Type B pancreatic cell (in vitro differentiated cells): ENCODE measurements at regions not wholly inside any gene's neighbourhood (a gene's known extent, or its start where the extent isn't known, plus 50 kb on each side); places are given as distances from the start of the nearest gene placed in this dataset.

Source experiments
- DNase-seq: peaks from one replicate; pipeline ENCODE4 v3.0.0; 2021; ENCODE audit warnings: mixed read lengths; ENCODE audit not compliant: unreplicated experiment; ENCODE audit errors: extremely low spot score
- H3K27ac Mint-ChIP-seq: 2 replicates; pipeline ENCODE4 v1.8.0; 2021; ENCODE audit warnings: mild to moderate bottlenecking, mixed read lengths
- H3K27me3 Mint-ChIP-seq: 2 replicates; pipeline ENCODE4 v1.8.0; 2021; ENCODE audit warnings: mixed read lengths
- H3K36me3 Mint-ChIP-seq: 2 replicates; pipeline ENCODE4 v1.8.0; 2021; ENCODE audit warnings: mixed read lengths
- H3K4me1 Mint-ChIP-seq: one replicate; pipeline ENCODE4 v1.8.0; 2021; ENCODE audit warnings: mixed read lengths; ENCODE audit not compliant: unreplicated experiment
- H3K4me3 Mint-ChIP-seq: 2 replicates; pipeline ENCODE4 v1.8.0; 2021; ENCODE audit warnings: mild to moderate bottlenecking, mixed read lengths
- H3K9me3 Mint-ChIP-seq: 2 replicates; pipeline ENCODE4 v1.8.0; 2021; ENCODE audit warnings: mixed read lengths
- CTCF ChIP-seq: fragments of 200-600 bp; sonication (generic); conservative IDR thresholded peaks from 2 replicates; pipeline ENCODE4 v1.5.0; 2021; ENCODE audit warnings: antibody characterized with exemption, mild to moderate bottlenecking

GRCh38 chr13:62635161-62635560 is 1219.5 kb upstream of the PCDH20 start:
- H3K9me3 Mint-ChIP-seq = peaks cover 17% of the 10 kb centered on the region
- H3K27ac Mint-ChIP-seq = no peak overlapping the region
- no peaks in the 10 kb centered on the region for H3K36me3 Mint-ChIP-seq
- DNase-seq = no peak
- H3K27me3 Mint-ChIP-seq = no peaks in the 10 kb centered on the region
- no peak overlapping the region for H3K4me3 Mint-ChIP-seq
- no peak for TF ChIP-seq CTCF
- no peaks in the 10 kb centered on the region for H3K4me1 Mint-ChIP-seq

DNA sequence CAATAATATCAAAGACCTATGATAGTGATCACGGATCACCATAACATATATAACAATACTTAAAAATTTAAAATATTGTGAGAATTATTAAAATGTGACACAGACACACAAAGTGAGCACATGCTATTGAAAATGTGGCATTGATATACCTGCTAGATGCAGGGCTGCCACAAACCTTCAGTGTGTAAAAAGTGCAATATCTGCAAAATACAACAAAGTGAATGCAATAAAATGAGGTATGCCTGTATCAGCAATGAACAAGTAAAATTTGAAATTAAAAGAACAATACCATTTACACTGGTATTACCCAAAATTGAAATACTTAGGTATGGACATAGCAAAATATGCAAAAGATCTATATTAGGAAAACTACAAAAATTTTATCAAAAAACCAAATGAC is 1217.8 kb upstream of the PCDH20 start:
- DNase-seq = no peak
- TF ChIP-seq CTCF = no peak
- Mint-ChIP-seq H3K4me1 (no peaks in the 10 kb centered on the region), H3K27me3 (no peaks in the 10 kb centered on the region), H3K9me3 (peaks cover 17% of the 10 kb centered on the region), H3K4me3 (no peak overlapping the region), H3K27ac (no peak overlapping the region), H3K36me3 (no peaks in the 10 kb centered on the region)

DNA sequence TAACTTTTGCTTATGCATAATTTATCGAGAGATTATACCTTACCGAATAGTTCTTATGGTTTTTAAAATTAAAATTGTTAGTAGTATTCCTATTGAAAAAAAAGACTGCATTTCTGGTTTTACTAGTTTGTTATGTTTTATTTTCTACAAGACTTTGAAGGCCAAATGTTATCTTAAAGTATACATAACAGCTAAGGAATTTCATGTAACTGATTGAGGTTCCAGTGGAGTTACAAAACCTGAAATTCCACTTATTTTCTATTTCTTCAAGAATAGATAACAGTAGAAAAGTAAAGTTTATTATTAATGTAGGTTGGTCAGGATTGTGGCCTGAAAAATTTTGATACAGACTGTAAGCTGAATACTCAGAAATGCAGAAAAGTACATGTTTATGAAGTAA is 1216.0 kb upstream of the PCDH20 start:
- no peak overlapping the region for H3K27ac Mint-ChIP-seq
- H3K9me3 Mint-ChIP-seq = peaks cover 12% of the 10 kb centered on the region
- H3K36me3 Mint-ChIP-seq = no peaks in the 10 kb centered on the region
- DNase-seq = no peak
- H3K4me1 Mint-ChIP-seq = no peaks in the 10 kb centered on the region
- H3K4me3 Mint-ChIP-seq = no peak overlapping the region
- H3K27me3 Mint-ChIP-seq = no peaks in the 10 kb centered on the region
- no peak for TF ChIP-seq CTCF

DNA sequence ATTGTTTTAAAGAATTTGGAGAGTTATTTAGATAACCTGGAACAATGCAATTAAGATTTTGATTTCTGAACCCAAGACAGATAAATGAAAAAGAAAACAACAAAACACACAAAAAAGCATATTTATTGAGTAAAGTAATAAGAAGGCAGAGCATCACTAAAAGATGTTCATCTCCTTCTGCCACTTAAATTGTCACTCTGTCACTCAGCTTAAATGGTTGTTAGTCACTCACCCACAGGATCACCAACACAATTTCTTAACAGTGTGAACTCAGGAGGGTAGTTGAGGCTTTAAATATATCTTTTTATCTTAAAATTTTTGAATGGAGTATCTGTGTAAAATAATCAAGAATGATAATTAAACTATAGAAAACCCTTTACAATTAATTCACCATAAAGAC is 1215.5 kb upstream of the PCDH20 start:
- peaks cover 12% of the 10 kb centered on the region for H3K9me3 Mint-ChIP-seq
- no peak for DNase-seq
- H3K4me1 Mint-ChIP-seq = no peaks in the 10 kb centered on the region
- TF ChIP-seq CTCF = no peak
- H3K27me3 Mint-ChIP-seq = no peaks in the 10 kb centered on the region
- H3K36me3 Mint-ChIP-seq = no peaks in the 10 kb centered on the region
- no peak overlapping the region for H3K4me3 Mint-ChIP-seq
- H3K27ac Mint-ChIP-seq = no peak overlapping the region

GRCh38 chr13:62629618-62630017 is 1214.0 kb upstream of the PCDH20 start:
- no peak for TF ChIP-seq CTCF
- Mint-ChIP-seq H3K9me3 (peaks cover 8% of the 10 kb centered on the region), H3K27ac (no peak overlapping the region), H3K27me3 (no peaks in the 10 kb centered on the region), H3K4me1 (no peaks in the 10 kb centered on the region), H3K36me3 (no peaks in the 10 kb centered on the region), H3K4me3 (no peak overlapping the region)
- no peak for DNase-seq

- no peak for DNase-seq
- Mint-ChIP-seq H3K27me3 (no peaks in the 10 kb centered on the region), H3K4me3 (no peak overlapping the region), H3K4me1 (no peaks in the 10 kb centered on the region), H3K27ac (no peak overlapping the region), H3K9me3 (no peaks in the 10 kb centered on the region), H3K36me3 (no peaks in the 10 kb centered on the region)
- no peak for TF ChIP-seq CTCF
These were observed 1211.6 kb upstream of the PCDH20 start for GRCh38 chr13:62627226-62627625.
